IMR-90 (cell line): ENCODE measurements at regions not wholly inside any gene's neighbourhood (a gene's known extent, or its start where the extent isn't known, plus 50 kb on each side); places are given as distances from the start of the nearest gene placed in this dataset.

Source experiments
- ATAC-seq: fragments of 200-7000 bp; cut with Tn5 transposase; 2 replicates; pipeline ENCODE4 v1.9.1; 2020; ENCODE audit warnings: low read depth, mild to moderate bottlenecking, moderate library complexity
- BruUV-seq: library from RNA; stranded (reverse); fragments of 400-500 nt; replicated peaks from 2 replicates; lab custom pipeline; 2021; lab: Mats Ljungman, UMichigan
- CTCF ChIA-PET: fragments of 300-600 bp; formaldehyde crosslinking; extraction: SDS; loops from one replicate; lab custom pipeline; 2021; ENCODE audit warnings: antibody characterized with exemption; lab: Yijun Ruan, JAX
- POLR2A ChIA-PET: fragments of 300-600 bp; sonication (Branson Sonifier 250); formaldehyde crosslinking; loops from one replicate; lab custom pipeline; 2022; ENCODE audit warnings: antibody characterized with exemption; ENCODE audit not compliant: unreplicated experiment; lab: Charles Lee
- DNase-seq: peaks from one replicate; pipeline ENCODE4 v3.0.0; 2013
- H2AFZ ChIP-seq: replicated peaks from 2 replicates; pipeline ENCODE3; 2013; ENCODE audit warnings: low read length, mild to moderate bottlenecking; ENCODE audit not compliant: poor library complexity
- H2AK5ac ChIP-seq: 2 replicates; pipeline ENCODE4 v1.6.1; 2013; ENCODE audit warnings: low read depth, low read length, inconsistent platforms
- H2AK9ac ChIP-seq: replicated peaks from 2 replicates; pipeline ENCODE3; 2013; ENCODE audit warnings: mild to moderate bottlenecking, low read depth, low read length, moderate library complexity; ENCODE audit not compliant: poor library complexity
- H2BK120ac ChIP-seq: 2 replicates; pipeline ENCODE4 v1.6.1; 2013; ENCODE audit warnings: low read depth, low read length, inconsistent platforms
- H2BK15ac ChIP-seq: 3 replicates; pipeline ENCODE4 v1.6.1; 2013; ENCODE audit warnings: low read depth, low read length, inconsistent platforms
- H2BK20ac ChIP-seq: 2 replicates; pipeline ENCODE4 v1.6.1; 2013; ENCODE audit warnings: low read depth, mild to moderate bottlenecking, inconsistent platforms, low read length, moderate library complexity
- H2BK5ac ChIP-seq: 2 replicates; pipeline ENCODE4 v1.6.1; 2013; ENCODE audit warnings: mild to moderate bottlenecking, low read depth, low read length, inconsistent platforms; ENCODE audit not compliant: poor library complexity, severe bottlenecking
- H3K14ac ChIP-seq: replicated peaks from 2 replicates; pipeline ENCODE4 v1.6.1; 2013; ENCODE audit warnings: low read depth, low read length, inconsistent platforms
- H3K18ac ChIP-seq: 2 replicates; pipeline ENCODE4 v1.6.1; 2013; ENCODE audit warnings: low read depth, low read length, control low read depth
- H3K23ac ChIP-seq: 2 replicates; pipeline ENCODE4 v1.6.1; 2013; ENCODE audit warnings: low read depth, low read length, inconsistent platforms
- H3K27ac ChIP-seq: 2 replicates; pipeline ENCODE4 v1.5.1; 2013; ENCODE audit warnings: mild to moderate bottlenecking, control low read depth, low read length; ENCODE audit not compliant: insufficient read depth
- H3K27me3 ChIP-seq: 2 replicates; pipeline ENCODE4 v1.6.1; 2013; ENCODE audit warnings: low read length; ENCODE audit not compliant: control insufficient read depth, insufficient read depth
- H3K36me3 ChIP-seq: 2 replicates; pipeline ENCODE4 v1.6.1; 2013; ENCODE audit warnings: low read length, mixed read lengths; ENCODE audit not compliant: control insufficient read depth, insufficient read depth
- H3K4ac ChIP-seq: 2 replicates; pipeline ENCODE4 v1.6.1; 2013; ENCODE audit warnings: low read depth, low read length, inconsistent platforms
- H3K4me1 ChIP-seq: 2 replicates; pipeline ENCODE4 v1.6.1; 2013; ENCODE audit warnings: low read length, mixed read lengths; ENCODE audit not compliant: control insufficient read depth, insufficient read depth
- H3K4me2 ChIP-seq: 2 replicates; pipeline ENCODE4 v1.6.1; 2013; ENCODE audit warnings: low read depth, mild to moderate bottlenecking, control low read depth, low read length, moderate library complexity
- H3K4me3 ChIP-seq: 2 replicates; pipeline ENCODE4 v1.5.1; 2013; ENCODE audit warnings: low read depth, mild to moderate bottlenecking, control low read depth, low read length, moderate library complexity; ENCODE audit not compliant: insufficient read depth
- H3K56ac ChIP-seq: 2 replicates; pipeline ENCODE4 v1.6.1; 2013; ENCODE audit warnings: low read length, inconsistent platforms; ENCODE audit not compliant: insufficient read depth; ENCODE audit errors: extremely low read depth
- H3K79me1 ChIP-seq, 2 experiments: 2 replicates each; pipeline ENCODE4 v1.6.1; 2013; ENCODE audit warnings: low read length in 2 of 2, inconsistent platforms in 1 of 2, low read depth in 1 of 2
- H3K9ac ChIP-seq: 2 replicates; pipeline ENCODE4 v1.6.1; 2013; ENCODE audit warnings: low read depth, low read length, control low read depth
- H3K9me1 ChIP-seq: 2 replicates; pipeline ENCODE4 v1.6.1; 2013; ENCODE audit warnings: low read length, inconsistent platforms; ENCODE audit not compliant: insufficient read depth
- H3K9me3 ChIP-seq: 2 replicates; pipeline ENCODE4 v1.6.1; 2013; ENCODE audit warnings: low read length; ENCODE audit not compliant: control insufficient read depth, insufficient read depth
- H4K20me1 ChIP-seq: 2 replicates; pipeline ENCODE4 v1.6.1; 2013; ENCODE audit warnings: low read length, inconsistent platforms; ENCODE audit not compliant: insufficient read depth
- H4K5ac ChIP-seq: 2 replicates; pipeline ENCODE4 v1.6.1; 2013; ENCODE audit warnings: mild to moderate bottlenecking, low read depth, low read length, control low read depth
- H4K8ac ChIP-seq, 2 experiments: 2 replicates each; pipeline ENCODE4 v1.6.1; 2013; ENCODE audit warnings: low read depth in 2 of 2, low read length in 2 of 2, control low read depth in 1 of 2, inconsistent platforms in 1 of 2
- H4K91ac ChIP-seq: 2 replicates; pipeline ENCODE4 v1.6.1; 2013; ENCODE audit warnings: low read depth, low read length, inconsistent platforms; ENCODE audit not compliant: insufficient read depth
- BHLHE40 ChIP-seq: fragments of 150-350 bp; IDR thresholded peaks from 2 replicates; pipeline ENCODE4 v1.6.1; 2016; ENCODE audit warnings: mild to moderate bottlenecking, low read depth, low read length
- CEBPB ChIP-seq: IDR thresholded peaks from 2 replicates; pipeline ENCODE4 v1.6.1; 2012; ENCODE audit warnings: low read depth, low read length, improper control_type of control experiment
- CHD1 ChIP-seq: IDR thresholded peaks from 2 replicates; pipeline ENCODE4 v1.6.1; 2012; ENCODE audit warnings: low read depth, low read length, improper control_type of control experiment
- CTCF ChIP-seq: conservative IDR thresholded peaks from 2 replicates; pipeline ENCODE4 v1.5.1; 2012; ENCODE audit warnings: mild to moderate bottlenecking, low read depth, low read length, improper control_type of control experiment
- ELK1 ChIP-seq: fragments of 150-350 bp; IDR thresholded peaks from 2 replicates; pipeline ENCODE4 v1.6.1; 2016; ENCODE audit warnings: low read depth, mild to moderate bottlenecking, low read length, moderate library complexity, borderline replicate concordance
- FOS ChIP-seq: fragments of 150-350 bp; IDR thresholded peaks from 2 replicates; pipeline ENCODE4 v1.6.1; 2016; ENCODE audit warnings: low read depth, low read length
- MAFK ChIP-seq: IDR thresholded peaks from 2 replicates; pipeline ENCODE4 v1.6.1; 2012; ENCODE audit warnings: low read depth, low read length, improper control_type of control experiment
- MAZ ChIP-seq: IDR thresholded peaks from 2 replicates; pipeline ENCODE4 v1.6.1; 2012; ENCODE audit warnings: low read depth, mild to moderate bottlenecking, low read length, improper control_type of control experiment, moderate library complexity, borderline replicate concordance
- MXI1 ChIP-seq: IDR thresholded peaks from 2 replicates; pipeline ENCODE4 v1.6.1; 2012; ENCODE audit warnings: low read depth, mild to moderate bottlenecking, low read length, moderate library complexity, borderline replicate concordance
- NFE2L2 ChIP-seq: fragments of 150-350 bp; IDR thresholded peaks from 2 replicates; pipeline ENCODE4 v1.6.1; 2016; ENCODE audit warnings: low read depth, mild to moderate bottlenecking, low read length
- POLR2A ChIP-seq: IDR thresholded peaks from 2 replicates; pipeline ENCODE4 v1.6.1; 2012; ENCODE audit warnings: mild to moderate bottlenecking, low read depth, low read length
- RCOR1 ChIP-seq: IDR thresholded peaks from 2 replicates; pipeline ENCODE4 v1.6.1; 2012; ENCODE audit warnings: mild to moderate bottlenecking, low read length, improper control_type of control experiment; ENCODE audit not compliant: insufficient replicate concordance
- RFX5 ChIP-seq: IDR thresholded peaks from 2 replicates; pipeline ENCODE4 v1.8.0; 2012; ENCODE audit warnings: low read depth, mild to moderate bottlenecking, low read length, moderate library complexity
- SMC3 ChIP-seq: fragments of 150-350 bp; IDR thresholded peaks from 2 replicates; pipeline ENCODE4 v1.6.1; 2016; ENCODE audit warnings: low read depth, mild to moderate bottlenecking, antibody characterized with exemption, low read length, moderate library complexity
- USF2 ChIP-seq: fragments of 150-350 bp; IDR thresholded peaks from 2 replicates; pipeline ENCODE4 v1.6.1; 2017; ENCODE audit warnings: mild to moderate bottlenecking, antibody characterized with exemption, low read length, low read depth
- whole genome bisulfite sequencing, 2 experiments: methylation state at CpG; one replicate each; pipeline versions ENCODE4 v1.1.5 to v1.1.7; 2013; ENCODE audit warnings: missing lambda C conversion rate in 2 of 2; ENCODE audit not compliant: insufficient read length in 1 of 2; ENCODE audit errors: extremely low coverage in 2 of 2; 5-methylcytosine and 5-hydroxymethylcytosine counted together
- dilution Hi-C: fragments of 300-500 bp; cut with HindIII; formaldehyde crosslinking; loops from one replicate; pipeline ENCODE4 v1.14.3; 2018; ENCODE audit warnings: low sequenced_read_pairs; ENCODE audit not compliant: unreplicated experiment
- in situ Hi-C: fragments of 300-500 bp; cut with MboI; formaldehyde crosslinking; loops from 3 replicates; pipeline ENCODE4 v1.14.3; 2019; ENCODE audit warnings: low sequenced_read_pairs, inconsistent platforms, mixed read lengths
- intact Hi-C: fragments of 100-400 bp; cut with micrococcal nuclease; formaldehyde crosslinking; loops from 2 replicates; pipeline ENCODE4 v1.10.0; 2022

DNA sequence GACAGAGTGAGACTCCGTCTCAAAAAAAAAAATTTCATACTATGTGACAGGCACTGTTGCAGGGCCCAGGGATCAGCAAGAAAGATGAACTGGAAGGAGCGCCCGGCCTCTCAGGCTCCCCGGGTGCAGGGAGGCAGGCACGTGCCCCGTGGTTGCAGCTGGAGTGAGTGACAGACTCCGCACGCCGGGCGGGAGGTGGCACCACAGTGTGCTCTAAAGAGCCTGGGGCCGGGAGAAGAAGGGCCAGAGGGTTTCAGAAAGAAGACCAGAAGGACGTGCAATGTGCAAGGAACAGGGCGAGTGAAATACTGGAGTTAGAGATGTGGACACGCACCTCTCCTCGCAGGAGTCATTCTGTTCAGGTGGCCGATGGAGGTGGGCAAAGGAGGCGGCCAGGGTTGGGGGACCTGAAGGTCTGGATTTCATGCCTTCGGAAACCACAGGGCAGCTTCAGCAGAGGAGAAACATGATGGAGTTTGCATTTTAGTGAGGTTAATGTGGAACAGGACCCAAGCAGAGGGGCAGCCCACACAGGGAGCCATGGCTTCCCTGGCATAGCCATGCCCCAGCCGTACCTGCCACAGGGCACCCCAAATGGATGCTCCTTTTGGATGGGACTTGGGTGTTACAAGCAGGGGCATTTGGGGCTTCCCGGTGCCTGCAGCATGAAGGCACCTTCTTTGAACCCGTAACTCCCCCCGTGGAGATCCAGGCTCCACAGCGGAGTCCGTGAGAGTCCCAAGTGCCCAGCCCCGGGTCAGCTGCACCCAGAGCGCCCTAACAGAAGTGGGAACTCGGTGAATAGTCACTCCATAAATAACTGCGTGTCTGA is 226.2 kb downstream of the ERMARD start:
- in situ Hi-C loops: no loop called here
- CTCF ChIA-PET: no interaction called here

More for the DNA sequence above, 226.2 kb downstream of the ERMARD start:
- Histone ChIP-seq H3K36me3 (no peaks in the 10 kb centered on the region), H4K91ac (no peak overlapping the region), H3K4me2 (no peak overlapping the region), H3K14ac (no peak overlapping the region), H3K79me1 (no peaks in the 10 kb centered on the region), H4K8ac (no peak overlapping the region), H3K9ac (no peak overlapping the region), H2BK120ac (no peak overlapping the region), H3K27me3 (no peaks in the 10 kb centered on the region), H3K27ac (no peak overlapping the region), H3K4me1 (no peaks in the 10 kb centered on the region), H2BK15ac (no peak overlapping the region), H2AFZ (no peak overlapping the region), H2BK20ac (no peak overlapping the region), H3K4ac (no peak overlapping the region), H4K20me1 (no peaks in the 10 kb centered on the region), H3K23ac (no peak overlapping the region), H2AK5ac (no peak overlapping the region), H3K4me3 (no peak overlapping the region), H4K5ac (no peak overlapping the region), H3K56ac (no peak overlapping the region), H3K9me1 (no peaks in the 10 kb centered on the region), H2BK5ac (no peak overlapping the region), H3K9me3 (peaks cover 43% of the 10 kb centered on the region), H2AK9ac (no peak overlapping the region), H3K18ac (no peak overlapping the region)
- dilution Hi-C loops: no loop called here
- BruUV-seq: no TSS peak
- TF ChIP-seq BHLHE40 (no peak), FOS (no peak), CHD1 (no peak), NFE2L2 (no peak), RFX5 (no peak), MAZ (no peak), POLR2A (no peak), MXI1 (no peak), CEBPB (no peak), MAFK (no peak), CTCF (no peak), ELK1 (no peak), RCOR1 (no peak), SMC3 (no peak), USF2 (no peak)
- WGBS, 2 experiments: 77% methylated on average over 12 of the region's 28 CpGs; no CpG with 5 or more reads in 1 of the 2 experiments
- ATAC-seq: no peak
- intact Hi-C loops: no loop called here
- POLR2A ChIA-PET: no interaction called here
- no peak for DNase-seq
